ENCODE measurements at regions not wholly inside any gene's neighbourhood (a gene's known extent, or its start where the extent isn't known, plus 50 kb on each side); places are given as distances from the start of the nearest gene placed in this dataset.
"Not testable (repeated sequence)": the region's sequence is repeated elsewhere in the genome, so short reads cannot be mapped to it uniquely, and the experiment has no call there.

DNA sequence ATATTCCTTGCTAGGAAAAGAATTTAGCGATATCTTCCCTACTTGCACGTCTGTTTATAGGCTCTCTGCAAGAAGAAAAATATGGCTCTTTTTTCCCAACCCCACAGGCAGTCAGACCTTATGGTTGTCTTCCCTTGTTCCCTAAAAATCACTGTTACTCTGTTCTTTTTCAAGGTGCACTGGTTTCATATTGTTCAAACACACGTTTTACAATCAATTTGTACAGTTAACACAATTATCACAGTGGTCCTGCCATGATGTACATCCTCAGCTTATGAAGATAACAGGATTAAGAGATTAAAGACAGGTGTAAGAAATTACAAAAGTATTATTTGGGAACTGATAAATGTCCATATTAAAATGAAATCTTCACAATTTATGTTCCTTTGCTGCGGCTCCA is 51.7 kb upstream of the MORC3 start:
- TF ChIP-seq EZH2 (IDR thresholded peaks at IDR 0.05; ENCODE audit: low read length, missing control alignments); CTCF (conservative IDR thresholded peaks at IDR 0.05 in 1 of 2, IDR thresholded peaks at IDR 0.05 in 1 of 2; ENCODE audit: low read depth in 1 of 2, low read length in 2 of 2): not testable (repeated sequence)
